EH (cell line): ENCODE measurements at regions not wholly inside any gene's neighbourhood (a gene's known extent, or its start where the extent isn't known, plus 50 kb on each side); places are given as distances from the start of the nearest gene placed in this dataset.
"Not testable (repeated sequence)": the region's sequence is repeated elsewhere in the genome, so short reads cannot be mapped to it uniquely, and the experiment has no call there.

Experiments
- DNase-seq: peaks from one replicate; pipeline ENCODE4 v3.0.0-alpha.2; 2015; ENCODE audit warnings: low read depth

DNA sequence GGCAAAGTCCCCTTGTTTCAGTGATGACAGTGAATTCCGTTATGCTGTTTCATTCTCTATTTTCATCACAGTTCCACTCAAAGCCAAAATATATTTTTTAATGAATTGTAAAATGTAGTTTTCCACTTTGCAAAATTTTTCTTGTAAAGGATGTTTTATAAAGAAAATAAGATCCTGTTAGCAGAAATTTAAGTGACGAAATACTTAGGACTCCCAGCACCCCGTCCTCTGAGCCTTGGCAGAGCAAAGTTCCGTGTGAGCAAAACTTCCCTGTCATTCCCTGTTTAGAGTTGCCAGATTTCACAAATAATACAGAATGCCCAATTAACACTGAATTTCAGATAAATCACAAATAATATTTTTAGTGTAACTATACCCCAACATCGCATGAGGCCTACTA lies 81.0 kb upstream of the RBPJ start:
- no peak for DNase-seq

- DNase-seq: no peak
Observed at GRCh38 chr4:26241179-26241578, 79.6 kb upstream of the RBPJ start.

DNA sequence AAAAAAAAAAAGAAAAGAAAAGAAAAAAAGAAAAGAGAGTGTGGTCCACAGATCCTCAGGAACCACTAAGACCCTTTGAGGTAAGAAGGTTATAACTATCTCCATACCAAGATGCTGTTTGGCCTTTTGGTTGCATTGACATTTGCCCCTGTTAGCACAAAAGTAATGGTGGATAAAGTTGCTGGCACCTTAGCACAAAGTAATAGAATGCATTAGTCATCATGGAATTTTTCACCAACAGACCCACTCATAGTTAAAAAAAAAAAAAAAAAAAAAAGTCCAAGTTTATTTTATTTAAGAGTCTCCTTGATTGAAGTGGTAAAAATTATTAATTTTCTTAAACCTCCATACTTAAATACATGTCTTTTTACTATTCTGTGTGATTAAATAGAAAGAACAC lies 78.4 kb upstream of the RBPJ start:
- DNase-seq: peak; percentile 40

DNA sequence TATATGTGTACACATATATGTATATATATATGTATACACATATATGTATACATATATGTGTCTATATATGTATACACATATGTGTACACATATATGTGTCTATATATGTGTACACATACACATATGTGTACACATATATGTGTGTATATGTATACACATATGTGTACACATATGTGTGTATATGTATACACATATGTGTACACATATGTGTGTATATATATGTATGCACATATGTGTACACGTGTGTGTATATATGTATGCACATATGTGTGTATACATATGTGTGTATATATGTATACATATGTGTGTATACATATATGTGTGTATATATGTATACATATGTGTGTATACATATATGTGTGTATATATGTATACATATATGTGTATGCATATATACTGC lies 76.7 kb upstream of the RBPJ start:
- DNase-seq: not testable (repeated sequence)

DNA sequence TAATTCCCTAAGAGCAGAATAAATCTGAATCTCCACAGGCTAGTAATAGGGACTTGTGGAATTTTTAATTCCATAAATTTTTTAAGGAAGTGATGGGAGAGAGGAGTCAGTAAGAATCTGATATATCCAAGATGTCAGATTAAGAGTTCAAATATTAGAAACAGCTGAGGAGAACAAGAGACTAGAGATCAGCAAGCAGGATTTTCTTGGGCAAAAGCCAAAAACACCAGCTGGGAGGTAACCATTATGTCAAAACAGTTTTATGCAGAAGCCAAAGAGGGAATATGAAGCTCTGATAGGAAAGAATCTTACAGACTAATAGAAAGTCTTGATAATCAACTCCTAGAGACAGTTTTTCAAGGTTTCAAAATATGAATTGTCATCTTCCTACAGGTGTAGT lies 72.2 kb upstream of the RBPJ start:
- peak; percentile 48 for DNase-seq

DNA sequence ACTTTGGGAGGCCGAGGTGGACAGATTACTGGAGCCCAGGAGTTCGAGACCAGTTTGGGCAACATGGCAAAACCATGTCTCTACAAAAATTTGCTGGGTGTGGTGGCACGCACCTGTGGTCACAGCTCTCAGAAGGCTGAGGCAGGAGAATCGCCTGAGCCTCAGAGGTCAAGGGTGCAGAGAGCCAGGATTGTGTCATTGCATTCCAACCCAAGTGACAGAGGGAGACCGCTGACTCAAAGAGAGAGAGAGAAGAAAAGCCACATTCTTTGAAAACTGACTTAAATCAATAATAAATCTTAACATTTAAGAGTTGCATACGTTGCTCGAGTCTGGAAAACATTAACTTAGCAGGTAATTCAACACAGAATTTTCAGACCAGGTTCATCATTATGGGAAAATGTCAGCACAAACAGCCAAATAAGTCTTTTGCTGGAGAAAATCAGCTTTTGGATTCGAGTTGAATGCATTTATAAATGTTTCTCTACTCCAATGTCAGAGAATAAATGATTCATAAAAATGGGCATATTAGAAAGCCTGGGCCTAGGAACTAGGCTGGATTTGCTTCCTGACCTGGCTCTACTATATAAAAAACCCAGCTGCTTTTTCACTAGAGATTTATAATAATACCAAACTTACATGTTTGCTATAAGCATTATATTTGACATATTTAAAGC lies 68.3 kb upstream of the RBPJ start:
- no peak for DNase-seq

- no peak for DNase-seq
Observed at GRCh38 chr4:26253968-26254367, 66.8 kb upstream of the RBPJ start.

- DNase-seq: peak; percentile 32
Observed at GRCh38 chr4:26255989-26256388, 64.8 kb upstream of the RBPJ start.

- not testable (repeated sequence) for DNase-seq
Observed at GRCh38 chr4:26257444-26257843, 63.4 kb upstream of the RBPJ start.

- no peak for DNase-seq
Observed at GRCh38 chr4:26257850-26258249, 63.0 kb upstream of the RBPJ start.

DNA sequence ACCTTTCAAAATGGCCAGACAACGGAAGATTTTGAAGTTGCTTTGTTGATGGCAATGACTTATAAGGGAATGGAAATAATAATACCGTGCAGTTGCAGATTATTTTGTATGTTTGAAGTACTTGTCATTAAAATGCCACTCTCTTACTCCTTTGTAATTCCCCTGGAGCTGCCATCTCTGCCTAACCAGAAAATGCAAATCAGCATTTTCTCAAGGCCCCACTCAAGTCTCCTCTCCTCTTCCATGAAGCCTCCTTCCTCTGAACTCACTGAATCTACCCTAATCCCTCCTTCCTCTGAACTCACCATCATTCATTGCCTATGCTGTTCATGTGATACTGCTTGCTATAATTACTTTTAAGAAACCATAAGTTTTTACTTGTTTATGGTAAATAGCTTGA lies 60.2 kb upstream of the RBPJ start:
- no peak for DNase-seq

GRCh38 chr4:26261405-26261804 lies 59.4 kb upstream of the RBPJ start:
- DNase-seq: no peak

GRCh38 chr4:26263165-26263564 lies 57.6 kb upstream of the RBPJ start:
- DNase-seq: no peak

DNA sequence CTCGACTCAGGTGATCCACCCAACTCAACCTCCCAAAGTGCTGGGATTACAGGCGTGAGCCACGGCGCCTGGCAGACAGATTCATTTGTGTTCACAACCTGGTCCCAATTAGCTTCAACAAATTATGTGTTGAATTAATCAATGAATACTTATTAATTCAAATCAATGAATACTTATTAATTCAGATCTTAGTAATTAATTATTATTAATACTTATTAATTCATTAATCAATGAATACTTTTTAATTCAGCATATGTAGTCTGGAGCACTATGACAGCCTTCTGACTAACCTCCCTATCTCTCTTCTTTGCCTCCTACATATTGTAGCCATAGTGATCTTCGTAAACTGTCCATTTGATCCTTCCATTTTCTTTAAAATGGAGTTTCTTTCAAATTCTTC lies 56.7 kb upstream of the RBPJ start:
- DNase-seq: no peak

- peak; percentile 61 for DNase-seq
Observed at GRCh38 chr4:26267087-26267486, 53.7 kb upstream of the RBPJ start.

- DNase-seq: no peak
Observed at GRCh38 chr4:26268246-26268645, 52.6 kb upstream of the RBPJ start.

DNA sequence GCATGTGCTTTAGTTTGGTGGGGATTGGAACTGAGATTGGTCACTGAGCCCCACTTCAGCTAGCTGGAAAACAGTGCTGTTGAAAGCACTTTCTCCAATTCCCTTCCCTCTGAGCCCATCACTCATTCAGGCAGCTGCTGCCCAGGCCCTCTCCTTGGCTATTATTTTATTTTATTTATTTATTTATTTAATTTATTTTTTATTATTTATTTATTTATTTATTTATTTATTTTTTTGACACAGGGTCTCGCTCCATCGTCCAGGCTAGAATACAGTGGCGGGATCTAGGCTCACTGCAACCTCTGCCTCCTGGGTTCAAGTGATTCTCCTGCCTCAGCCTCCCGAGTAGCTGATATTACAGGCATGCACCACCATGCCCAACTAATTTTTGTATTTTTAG lies 51.8 kb upstream of the RBPJ start:
- DNase-seq: no peak
